Activated CD8-positive, alpha-beta memory T cell treated with anti-CD3 and anti-CD28 coated beads for 24 hours (primary cell): ENCODE measurements at regions not wholly inside any gene's neighbourhood (a gene's known extent, or its start where the extent isn't known, plus 50 kb on each side); places are given as distances from the start of the nearest gene placed in this dataset.

ENCODE experiments used
- DNase-seq: peaks from one replicate; pipeline ENCODE4 v3.0.0-alpha.2; 2020

GRCh38 chr6:142561511-142562265, 259.9 kb downstream of the ADGRG6 start:
- DNase-seq = no peak

- DNase-seq = no peak
These were observed 261.1 kb downstream of the ADGRG6 start for GRCh38 chr6:142562865-142563264.

- DNase-seq = peak; percentile 82
These were observed 265.0 kb downstream of the ADGRG6 start for GRCh38 chr6:142566628-142567396.

- DNase-seq = no peak
These were observed 265.7 kb downstream of the ADGRG6 start for GRCh38 chr6:142567461-142567860.

- DNase-seq = no peak
These were observed 267.2 kb downstream of the ADGRG6 start for GRCh38 chr6:142568857-142569597.

- DNase-seq = no peak
These were observed 267.9 kb downstream of the ADGRG6 start for GRCh38 chr6:142569676-142570075.

GRCh38 chr6:142570221-142570671, 268.4 kb downstream of the ADGRG6 start:
- DNase-seq = no peak

GRCh38 chr6:142592876-142593275, 291.1 kb downstream of the ADGRG6 start:
- no peak for DNase-seq

GRCh38 chr6:142597836-142598235, 296.0 kb downstream of the ADGRG6 start:
- no peak for DNase-seq

GRCh38 chr6:142601427-142601826, 299.6 kb downstream of the ADGRG6 start:
- no peak for DNase-seq

GRCh38 chr6:142602972-142603371, 301.2 kb downstream of the ADGRG6 start:
- no peak for DNase-seq

GRCh38 chr6:142605922-142606485, 304.2 kb downstream of the ADGRG6 start:
- DNase-seq = no peak

GRCh38 chr6:142612956-142613355, 311.1 kb downstream of the ADGRG6 start:
- DNase-seq = no peak

GRCh38 chr6:142613981-142614380, 312.2 kb downstream of the ADGRG6 start:
- no peak for DNase-seq

- DNase-seq = no peak
These were observed 315.4 kb downstream of the ADGRG6 start for GRCh38 chr6:142617158-142617557.

- DNase-seq = no peak
These were observed 320.0 kb downstream of the ADGRG6 start for GRCh38 chr6:142621822-142622221.

- DNase-seq = no peak
These were observed 319.8 kb downstream of the HIVEP2 start for GRCh38 chr6:142624978-142625715.

- DNase-seq = no peak
These were observed 317.5 kb downstream of the HIVEP2 start for GRCh38 chr6:142627474-142627873.

GRCh38 chr6:142631517-142632385, 313.2 kb downstream of the HIVEP2 start:
- DNase-seq = no peak

GRCh38 chr6:142633317-142633716, 311.7 kb downstream of the HIVEP2 start:
- DNase-seq = no peak

GRCh38 chr6:142635130-142635529, 309.8 kb downstream of the HIVEP2 start:
- no peak for DNase-seq
